ENCODE measurements at regions not wholly inside any gene's neighbourhood (a gene's known extent, or its start where the extent isn't known, plus 50 kb on each side); places are given as distances from the start of the nearest gene placed in this dataset.

DNA sequence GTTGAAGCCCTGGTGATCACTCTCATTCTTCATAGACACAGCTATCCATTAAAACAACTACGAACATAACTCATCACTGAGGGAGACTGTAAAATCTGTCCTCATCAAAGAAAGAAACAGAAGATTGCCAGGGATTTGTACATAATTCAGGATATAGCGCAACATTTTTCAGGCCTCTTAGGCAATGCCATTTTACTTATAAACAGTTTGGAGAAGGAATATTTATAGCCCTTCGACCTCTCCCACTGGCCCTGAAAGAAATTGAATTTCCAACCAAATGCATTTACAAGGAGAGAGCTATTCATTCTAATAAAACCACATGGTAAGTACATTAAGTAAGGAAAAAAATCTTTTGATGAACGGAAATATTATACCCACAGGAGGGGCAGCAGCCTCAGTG is 295.0 kb downstream of the RAD51AP2 start:
- TF ChIP-seq, protein P1, sequence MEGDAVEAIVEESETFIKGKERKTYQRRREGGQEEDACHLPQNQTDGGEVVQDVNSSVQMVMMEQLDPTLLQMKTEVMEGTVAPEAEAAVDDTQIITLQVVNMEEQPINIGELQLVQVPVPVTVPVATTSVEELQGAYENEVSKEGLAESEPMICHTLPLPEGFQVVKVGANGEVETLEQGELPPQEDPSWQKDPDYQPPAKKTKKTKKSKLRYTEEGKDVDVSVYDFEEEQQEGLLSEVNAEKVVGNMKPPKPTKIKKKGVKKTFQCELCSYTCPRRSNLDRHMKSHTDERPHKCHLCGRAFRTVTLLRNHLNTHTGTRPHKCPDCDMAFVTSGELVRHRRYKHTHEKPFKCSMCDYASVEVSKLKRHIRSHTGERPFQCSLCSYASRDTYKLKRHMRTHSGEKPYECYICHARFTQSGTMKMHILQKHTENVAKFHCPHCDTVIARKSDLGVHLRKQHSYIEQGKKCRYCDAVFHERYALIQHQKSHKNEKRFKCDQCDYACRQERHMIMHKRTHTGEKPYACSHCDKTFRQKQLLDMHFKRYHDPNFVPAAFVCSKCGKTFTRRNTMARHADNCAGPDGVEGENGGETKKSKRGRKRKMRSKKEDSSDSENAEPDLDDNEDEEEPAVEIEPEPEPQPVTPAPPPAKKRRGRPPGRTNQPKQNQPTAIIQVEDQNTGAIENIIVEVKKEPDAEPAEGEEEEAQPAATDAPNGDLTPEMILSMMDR (IDR thresholded peaks at IDR 0.05): no peak
- TF ChIP-seq POLR2A (IDR thresholded peaks at IDR 0.05): no peak
- no peak for TF ChIP-seq POLR2AphosphoS5 (IDR thresholded peaks at IDR 0.05)

Data from suprapubic skin (tissue), 4 donors.